Jurkat, Clone E6-1 (cell line): ENCODE measurements at regions not wholly inside any gene's neighbourhood (a gene's known extent, or its start where the extent isn't known, plus 50 kb on each side); places are given as distances from the start of the nearest gene placed in this dataset.
"Not testable (repeated sequence)": the region's sequence is repeated elsewhere in the genome, so short reads cannot be mapped to it uniquely, and the experiment has no call there.

Source experiments
- DNase-seq: peaks from one replicate; pipeline ENCODE4 v3.0.0-alpha.2; 2011; ENCODE audit warnings: low read depth, low spot score
- H3K4me3 ChIP-seq: 2 replicates; pipeline ENCODE4 v1.5.1; 2011; ENCODE audit warnings: mild to moderate bottlenecking, low read length, control low read depth, moderate library complexity

DNA sequence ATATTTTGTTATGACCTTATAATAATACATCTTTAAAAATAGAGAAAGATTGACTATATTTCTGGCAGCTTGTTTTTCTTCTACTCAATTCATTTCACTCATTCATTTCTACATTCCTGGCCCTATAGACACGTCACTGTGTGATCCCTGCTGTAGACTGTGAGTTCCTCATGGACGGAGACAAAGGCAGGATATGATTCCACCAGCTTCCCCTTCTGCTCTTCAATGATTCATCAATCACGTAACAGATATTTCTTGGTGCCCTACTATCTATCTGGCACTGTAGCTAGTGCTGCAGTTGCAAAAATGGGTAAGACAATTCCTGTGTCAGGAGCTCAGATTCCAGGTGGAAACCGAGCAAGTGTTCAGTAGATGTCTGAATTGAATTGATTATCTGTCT, 415.0 kb downstream of the SFMBT2 start:
- DNase-seq, result no peak
- H3K4me3 ChIP-seq, result no peak overlapping the region

DNA sequence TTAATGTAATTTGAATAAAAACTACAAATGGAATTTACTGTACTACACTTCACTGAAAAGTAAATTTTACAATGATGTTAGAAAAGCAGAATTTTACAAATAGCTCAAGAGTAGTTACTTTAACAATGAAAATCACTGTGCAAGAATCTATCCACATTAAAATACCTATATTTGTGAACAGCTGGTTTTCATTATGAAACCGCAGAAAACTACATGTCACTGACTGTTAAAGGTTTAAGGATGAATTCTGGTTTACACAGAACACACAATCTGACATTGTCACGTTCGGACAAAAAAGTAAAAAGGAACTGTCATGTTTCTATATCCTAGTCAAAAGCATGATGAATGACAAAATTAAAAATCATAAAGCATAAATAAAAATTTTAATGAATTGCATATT, 415.3 kb upstream of the PRKCQ start:
- H3K4me3 ChIP-seq, result no peak overlapping the region
- no peak for DNase-seq

DNA sequence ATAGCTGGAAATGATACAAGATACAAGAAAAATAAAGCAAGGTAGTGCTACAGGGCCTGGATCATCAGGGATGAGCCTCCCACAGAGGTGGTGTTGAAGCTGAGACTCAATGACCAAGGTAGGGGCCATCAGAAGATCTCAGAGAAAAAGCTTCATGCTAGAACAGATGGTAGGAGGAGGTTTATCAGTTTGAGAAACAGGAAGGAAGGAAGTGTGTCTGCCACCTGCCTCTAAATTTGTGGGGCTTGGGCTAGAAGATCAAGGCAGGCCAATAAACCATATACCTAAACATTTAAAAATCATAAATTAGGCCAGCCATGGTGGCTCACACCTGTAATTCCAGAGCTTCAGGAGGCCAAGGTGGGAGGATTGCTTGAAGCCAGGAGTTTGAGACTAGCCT, 410.8 kb upstream of the PRKCQ start:
- H3K4me3 ChIP-seq, result no peak overlapping the region
- DNase-seq, result peak; percentile 87

DNA sequence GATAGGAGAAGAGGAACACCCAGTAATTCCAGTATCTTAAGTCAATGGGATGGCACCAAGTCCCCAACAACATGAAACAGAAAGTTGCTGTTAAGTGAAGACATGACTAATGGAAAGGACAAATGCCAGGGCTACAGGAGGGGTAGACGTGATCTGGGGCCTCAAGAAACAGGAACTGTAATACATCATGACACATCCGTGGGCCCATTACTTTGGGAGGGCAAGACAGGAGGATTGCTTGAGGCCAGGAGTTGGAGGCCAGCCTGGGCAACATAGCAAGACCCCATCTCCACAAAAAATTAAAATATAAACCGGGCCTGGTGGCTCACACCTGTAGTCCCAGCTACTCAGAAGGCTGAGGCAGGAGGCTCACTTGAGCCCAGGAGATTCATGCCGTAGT, 408.6 kb upstream of the PRKCQ start:
- DNase-seq, result no peak
- H3K4me3 ChIP-seq, result no peak overlapping the region

DNA sequence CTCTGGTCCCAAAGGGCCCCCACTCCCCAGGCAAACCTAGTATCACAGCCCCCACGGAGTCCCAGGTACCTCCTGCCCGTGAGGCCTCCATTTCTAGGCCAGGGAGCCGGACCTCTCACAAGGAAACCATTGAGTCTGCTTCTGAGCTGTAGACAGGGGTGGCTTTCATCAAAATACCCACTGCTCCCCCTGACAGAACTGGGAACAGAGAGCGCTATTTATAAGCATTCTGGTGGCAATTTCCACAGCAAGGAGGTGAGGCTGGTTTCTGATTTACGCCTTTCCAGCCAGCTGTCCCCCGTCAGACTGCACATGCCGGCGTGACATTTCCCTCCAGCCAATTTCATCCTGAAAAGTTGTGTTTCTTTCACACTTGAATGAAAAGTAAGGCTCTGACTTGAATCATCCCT, 407.5 kb upstream of the PRKCQ start:
- no peak for DNase-seq
- H3K4me3 ChIP-seq, result no peak overlapping the region

DNA sequence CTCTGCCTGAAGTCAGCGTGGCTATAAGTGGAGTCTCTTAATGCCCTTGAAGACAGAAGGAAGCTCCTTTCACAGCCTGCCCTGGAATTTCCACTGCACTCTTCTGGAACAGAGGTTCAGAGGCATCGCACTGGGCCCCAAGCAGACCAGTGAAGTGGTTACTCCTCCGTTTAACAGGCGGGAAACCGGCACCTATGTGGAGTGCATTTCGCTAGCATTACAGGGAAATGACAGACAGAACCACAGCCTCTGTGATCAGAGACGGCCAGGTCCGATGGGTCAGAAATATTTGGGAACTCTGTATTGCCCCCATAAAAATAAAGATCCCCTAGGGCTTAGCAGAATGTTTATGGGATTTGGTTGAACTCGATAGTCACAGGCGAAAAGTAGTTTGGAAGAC, 406.9 kb upstream of the PRKCQ start:
- no peak for DNase-seq
- no peak overlapping the region for H3K4me3 ChIP-seq

DNA sequence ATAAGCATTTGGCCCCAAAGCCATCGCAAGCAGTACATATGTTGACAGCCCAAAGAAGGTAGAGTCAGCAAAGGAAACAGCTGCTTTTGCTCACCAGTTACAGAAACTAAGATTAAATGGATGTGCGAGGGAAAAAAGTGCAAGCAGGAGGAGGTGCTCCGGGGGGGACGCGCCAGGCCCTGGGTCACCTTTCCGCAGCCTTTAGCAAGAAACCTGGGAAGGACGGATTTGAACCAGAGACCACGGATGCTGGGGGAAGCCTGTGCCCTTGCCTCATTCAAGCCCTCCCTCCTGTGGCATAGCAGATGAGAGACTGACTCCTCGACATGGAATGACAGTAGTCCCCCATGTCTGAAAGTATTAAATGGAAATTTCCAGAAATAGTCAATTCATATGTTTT, 405.6 kb upstream of the PRKCQ start:
- DNase-seq, result no peak
- H3K4me3 ChIP-seq, result no peak overlapping the region

DNA sequence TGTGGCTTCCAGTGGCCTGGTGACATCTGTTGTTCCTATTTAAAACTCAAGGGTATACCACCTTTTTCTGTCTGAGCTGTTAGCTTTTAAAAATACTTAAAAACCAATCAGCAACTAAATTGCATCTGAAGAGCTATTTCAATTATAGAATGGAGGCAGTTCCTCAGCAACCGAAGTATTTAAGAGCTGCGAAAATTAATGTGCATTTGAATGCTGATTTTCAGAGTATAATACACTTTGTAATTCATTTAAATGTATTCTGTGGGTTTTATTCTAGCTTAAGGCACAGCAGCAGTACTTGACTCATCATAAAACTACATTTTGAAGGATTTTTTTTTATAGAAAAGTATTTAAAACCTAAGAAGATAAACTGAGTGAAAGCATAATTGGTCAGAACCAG, 404.9 kb upstream of the PRKCQ start:
- DNase-seq, result no peak
- no peak overlapping the region for H3K4me3 ChIP-seq

DNA sequence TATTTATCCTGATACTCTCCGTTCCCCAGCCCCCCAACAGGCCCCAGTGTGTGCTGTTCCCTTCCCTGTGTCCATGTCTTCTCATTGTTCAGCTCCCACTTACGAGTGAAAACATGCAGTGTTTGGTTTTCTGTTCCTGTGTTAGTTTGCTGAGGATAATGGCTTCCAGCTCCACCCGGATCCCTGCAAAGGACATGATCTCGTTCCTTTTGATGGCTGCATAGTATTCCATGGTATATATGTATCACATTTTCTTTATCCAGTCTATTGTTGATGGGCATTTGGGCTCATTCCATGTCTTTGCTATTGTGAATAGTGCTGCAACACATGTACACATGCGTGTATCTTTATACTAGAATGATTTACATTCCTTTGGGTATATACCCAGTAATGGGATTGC, 403.9 kb upstream of the PRKCQ start:
- not testable (repeated sequence) for H3K4me3 ChIP-seq, DNase-seq

DNA sequence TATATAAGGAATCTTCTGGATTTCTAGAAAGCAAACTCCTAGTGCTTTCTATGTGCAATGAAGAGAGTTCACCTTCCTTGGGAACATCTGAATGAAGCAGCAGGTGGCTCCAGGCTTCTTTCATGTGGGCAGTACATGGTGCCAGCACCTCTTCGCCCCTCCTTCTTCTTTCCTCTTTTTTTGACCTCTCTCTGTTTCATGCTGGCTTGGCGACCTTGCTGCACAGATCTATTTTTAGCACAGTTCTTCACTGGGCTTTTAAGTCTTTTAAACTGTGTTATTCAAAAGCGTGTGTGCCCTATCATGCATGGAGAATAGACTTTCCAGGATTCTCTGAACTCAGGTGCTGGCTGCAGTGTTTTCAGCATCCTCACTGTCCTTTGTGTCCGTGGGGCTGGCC, 400.3 kb upstream of the PRKCQ start:
- H3K4me3 ChIP-seq, result peak overlapping the region; percentile 27
- DNase-seq, result peak; percentile 80

DNA sequence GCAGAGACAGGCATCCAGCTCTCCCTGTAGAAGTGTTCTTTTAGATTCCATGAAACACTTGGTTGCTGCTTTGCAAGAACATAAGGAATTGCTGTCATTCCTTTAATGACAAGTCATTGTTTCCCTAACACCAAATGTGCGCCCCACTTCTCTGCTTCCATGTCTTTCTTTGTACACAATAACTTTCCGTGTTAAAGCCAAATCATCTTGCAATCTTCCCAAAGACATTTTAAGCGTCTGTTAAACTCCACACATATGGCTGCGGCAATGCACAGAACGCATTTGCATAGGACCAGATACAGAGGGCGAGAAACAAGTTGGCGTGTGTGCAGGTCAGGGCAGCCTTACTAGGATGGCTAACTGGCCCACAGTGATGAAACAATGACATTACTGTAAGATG, 399.3 kb upstream of the PRKCQ start:
- DNase-seq, result no peak
- H3K4me3 ChIP-seq, result no peak overlapping the region

DNA sequence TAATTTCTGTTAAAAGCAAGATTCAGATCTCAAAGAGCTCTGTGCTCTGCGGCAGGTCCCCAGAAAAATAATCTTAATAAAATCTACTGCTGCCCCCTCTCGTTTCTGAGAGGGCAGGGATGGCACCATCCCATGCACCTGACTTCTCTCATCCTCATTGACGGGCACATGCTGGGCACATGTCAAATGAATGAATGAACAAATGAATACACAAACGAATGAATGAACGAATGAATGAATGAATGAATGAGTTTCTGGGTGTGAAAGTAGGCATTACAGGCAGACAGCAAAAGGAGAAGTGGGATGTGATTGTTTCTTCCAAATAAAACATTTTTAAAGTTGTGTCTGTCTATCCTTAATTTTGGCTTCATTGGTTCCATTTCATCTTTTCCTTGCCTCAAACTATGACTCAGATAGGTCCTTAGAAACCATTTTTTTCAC, 398.1 kb upstream of the PRKCQ start:
- H3K4me3 ChIP-seq, result no peak overlapping the region
- no peak for DNase-seq

DNA sequence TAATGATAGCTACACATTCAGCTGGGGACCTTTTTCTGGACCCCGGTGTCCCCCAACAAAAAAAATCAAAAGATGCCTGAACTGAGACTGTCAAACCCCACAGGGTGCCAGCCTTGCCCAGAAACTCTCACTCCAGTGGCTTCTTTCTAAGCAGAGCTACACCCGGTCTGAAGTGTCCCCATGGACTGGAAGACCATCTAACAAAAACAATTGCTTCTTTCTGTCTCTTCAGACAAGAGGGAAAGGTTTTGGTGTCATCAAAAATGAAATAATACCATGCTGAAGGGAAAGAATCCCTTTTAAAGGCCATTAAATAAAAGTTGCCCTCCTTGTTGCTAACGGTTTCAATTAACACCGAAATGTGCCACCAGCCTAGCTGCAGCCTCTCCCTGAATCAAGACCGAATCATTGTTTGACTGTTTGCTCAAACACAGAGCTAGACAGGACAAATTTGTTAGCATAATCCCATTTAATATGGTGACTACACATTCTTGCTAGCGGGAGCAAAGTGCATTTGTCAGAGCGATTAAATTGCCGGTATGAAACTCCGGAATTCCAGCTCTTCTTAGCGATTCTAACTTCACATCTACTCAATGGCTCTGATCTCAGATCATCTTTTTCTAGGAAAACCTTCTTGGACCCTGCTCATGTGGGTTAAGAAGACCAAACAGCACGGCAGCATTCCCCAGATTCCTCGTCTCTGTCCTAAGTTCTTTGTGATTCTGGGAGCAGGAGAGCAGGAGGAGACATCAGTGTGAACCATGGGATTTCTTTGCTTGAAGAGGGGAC, 397.5 kb upstream of the PRKCQ start:
- H3K4me3 ChIP-seq, result no peak overlapping the region
- DNase-seq, result no peak

DNA sequence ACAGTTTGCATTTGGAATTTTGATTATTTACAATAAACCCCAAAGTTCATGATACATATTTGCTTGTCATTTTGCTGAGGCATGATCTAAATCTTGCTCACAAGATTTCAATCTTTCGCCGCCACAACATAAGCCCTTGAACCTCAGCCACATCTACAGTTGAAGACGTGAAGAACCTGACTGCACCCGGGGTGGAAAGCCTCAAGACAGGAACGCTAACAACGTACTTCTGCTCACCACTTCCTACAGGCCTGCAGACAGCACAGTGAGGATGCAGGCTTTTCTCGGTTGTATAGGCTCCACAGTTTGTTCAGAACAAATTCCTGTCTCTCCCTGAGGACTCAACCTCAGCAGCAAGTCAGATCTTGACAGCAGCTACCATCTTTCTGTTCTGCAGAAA, 393.8 kb upstream of the PRKCQ start:
- H3K4me3 ChIP-seq, result peak overlapping the region; percentile 32
- peak; percentile 98 for DNase-seq

DNA sequence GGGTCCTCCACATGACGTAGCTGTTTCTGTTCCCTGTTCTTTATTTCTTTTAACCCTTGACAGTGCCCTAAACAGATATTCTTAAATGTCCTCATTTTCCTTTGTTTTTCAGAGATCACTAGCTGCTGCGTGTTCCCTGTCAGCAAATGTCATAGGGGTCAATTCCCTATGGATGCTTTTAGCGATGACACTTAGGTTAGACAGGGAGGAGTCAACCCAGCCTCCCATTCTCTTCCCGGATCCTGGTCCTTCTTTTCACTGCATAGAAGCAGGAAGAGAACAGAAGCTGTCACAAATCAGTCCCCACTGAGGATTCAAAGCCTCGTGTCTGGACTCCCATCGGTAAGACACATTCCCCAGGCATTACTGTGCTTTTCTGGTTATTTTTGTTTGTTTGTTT, 392.1 kb upstream of the PRKCQ start:
- no peak overlapping the region for H3K4me3 ChIP-seq
- no peak for DNase-seq

DNA sequence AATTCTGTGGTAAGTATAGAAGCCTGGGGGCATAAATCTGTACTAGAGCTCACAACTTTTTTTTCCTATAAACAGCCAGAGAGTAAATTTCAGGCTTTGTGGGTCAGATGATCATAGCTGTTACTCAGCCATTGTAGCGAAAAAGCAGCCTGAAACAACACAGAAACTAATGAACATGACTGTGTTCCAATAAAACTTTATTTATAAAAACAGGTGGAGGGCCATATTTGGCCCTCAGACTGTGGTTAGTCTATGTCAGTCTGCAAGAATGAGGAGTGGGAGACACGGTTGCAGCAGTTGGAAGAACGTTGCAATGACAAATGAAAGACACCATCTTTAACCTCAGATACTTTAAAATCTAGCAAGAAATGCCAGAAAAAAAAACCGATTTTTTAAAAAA, 389.6 kb upstream of the PRKCQ start:
- no peak for DNase-seq
- no peak overlapping the region for H3K4me3 ChIP-seq

DNA sequence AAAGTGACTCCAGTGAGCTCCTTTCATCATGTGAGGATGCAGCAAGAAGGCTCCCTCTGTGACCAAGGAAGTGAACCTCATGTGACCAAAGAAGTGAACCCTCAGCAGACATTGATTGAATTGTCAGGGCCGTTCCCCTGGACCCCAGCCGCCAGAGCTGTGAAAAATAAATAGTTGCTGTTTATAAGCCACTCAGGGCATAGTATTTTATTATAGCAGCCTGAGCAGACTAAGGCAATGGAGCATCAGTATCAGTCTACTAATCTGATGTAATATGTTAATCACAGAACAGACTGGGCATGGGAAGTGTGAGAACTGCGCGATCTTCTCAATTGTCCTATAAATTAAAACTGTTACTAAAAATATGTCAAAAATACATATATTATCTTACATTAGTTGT, 384.5 kb upstream of the PRKCQ start:
- no peak for DNase-seq
- H3K4me3 ChIP-seq, result no peak overlapping the region

DNA sequence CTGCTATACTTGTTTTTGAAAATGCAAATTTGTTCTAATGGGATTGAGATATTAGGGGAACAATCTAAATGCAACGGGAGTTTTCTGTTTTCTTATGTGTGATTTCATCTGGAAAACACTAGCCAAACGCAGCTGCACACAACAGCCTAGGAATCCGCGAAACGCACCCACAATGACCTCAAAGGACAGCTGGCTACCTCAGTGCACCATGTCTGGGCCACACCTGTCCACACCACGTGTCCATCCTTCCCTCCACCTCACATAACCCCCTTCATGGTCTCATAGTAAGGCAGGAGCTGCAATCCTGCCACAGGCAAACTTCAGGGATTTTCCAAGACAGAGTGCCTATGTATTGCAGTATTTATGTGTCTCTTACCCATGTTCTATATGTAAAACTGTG, 382.5 kb upstream of the PRKCQ start:
- no peak for DNase-seq

DNA sequence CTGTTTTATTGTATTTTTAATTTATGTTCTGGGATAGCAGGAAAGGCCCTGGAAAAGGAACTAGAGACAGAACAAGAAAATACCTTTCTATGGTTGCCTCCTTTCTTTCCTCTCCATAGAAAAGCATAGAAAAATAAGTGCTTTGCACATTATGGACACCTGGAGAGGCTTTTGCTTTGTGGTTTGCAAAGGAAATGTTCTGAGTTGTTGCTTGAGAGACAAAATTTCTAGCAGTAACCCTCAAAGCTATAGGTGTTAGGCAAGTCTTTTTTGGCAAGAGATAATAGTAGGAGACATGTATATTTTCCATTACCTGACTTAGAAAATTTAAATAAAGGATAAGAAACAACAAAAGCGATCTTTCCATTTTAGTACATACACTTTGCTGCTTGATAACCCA, 378.6 kb upstream of the PRKCQ start:
- DNase-seq, result peak; percentile 90
- H3K4me3 ChIP-seq, result no peak overlapping the region

More for the DNA sequence above, 382.5 kb upstream of the PRKCQ start:
- H3K4me3 ChIP-seq, result no peak overlapping the region

DNA sequence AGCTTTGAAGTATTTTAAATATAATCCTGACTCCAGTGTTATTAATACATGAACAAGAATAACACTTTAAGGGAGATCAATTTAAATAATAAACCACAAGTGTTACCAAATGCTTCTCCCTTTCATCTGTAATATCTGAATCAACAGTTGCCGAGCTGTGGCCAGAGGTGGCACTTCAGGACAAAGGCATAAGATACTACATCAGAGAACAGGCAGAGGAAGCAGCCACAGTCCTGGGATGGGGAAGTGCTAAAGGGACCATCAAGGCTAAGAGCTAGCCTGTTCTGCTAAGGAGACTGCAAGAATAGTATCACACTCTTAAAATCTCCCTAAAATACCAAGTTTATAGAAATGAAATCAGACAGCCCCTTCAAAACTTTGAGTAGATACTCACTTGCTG, 378.2 kb upstream of the PRKCQ start:
- DNase-seq, result peak; percentile 65
- no peak overlapping the region for H3K4me3 ChIP-seq

DNA sequence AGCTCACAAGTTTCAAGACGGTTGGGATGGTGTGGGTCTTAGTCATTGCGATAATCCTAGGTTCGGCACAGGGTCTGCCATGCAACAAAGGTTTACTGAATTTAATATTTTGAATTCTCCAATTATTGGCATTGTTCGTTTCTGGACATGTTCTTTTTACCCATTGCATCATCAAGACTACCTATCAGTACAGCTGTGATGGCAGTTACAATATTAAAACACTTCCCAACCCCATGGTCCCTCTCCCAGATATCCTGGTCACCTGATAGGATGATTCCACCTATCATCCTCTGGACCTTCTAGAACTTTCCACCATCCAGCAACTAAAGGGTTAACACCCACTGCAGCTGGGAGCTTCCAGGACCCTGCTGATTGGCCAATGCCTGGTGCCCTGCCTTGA, 377.8 kb upstream of the PRKCQ start:
- no peak overlapping the region for H3K4me3 ChIP-seq
- DNase-seq, result no peak
